GM21576 (cell line): ENCODE measurements at regions not wholly inside any gene's neighbourhood (a gene's known extent, or its start where the extent isn't known, plus 50 kb on each side); places are given as distances from the start of the nearest gene placed in this dataset.
A peak's percentile ranks its signal among the peaks of the same experiment; 100 is the strongest.
"Not testable (repeated sequence)": the region's sequence is repeated elsewhere in the genome, so short reads cannot be mapped to it uniquely, and the experiment has no call there.

Experiments used
- ATAC-seq: cut with Tn5 transposase; IDR thresholded peaks from one replicate; pipeline ENCODE4 v1.9.1; 2021; ENCODE audit warnings: mild to moderate bottlenecking, moderate library complexity; ENCODE audit not compliant: unreplicated experiment

DNA sequence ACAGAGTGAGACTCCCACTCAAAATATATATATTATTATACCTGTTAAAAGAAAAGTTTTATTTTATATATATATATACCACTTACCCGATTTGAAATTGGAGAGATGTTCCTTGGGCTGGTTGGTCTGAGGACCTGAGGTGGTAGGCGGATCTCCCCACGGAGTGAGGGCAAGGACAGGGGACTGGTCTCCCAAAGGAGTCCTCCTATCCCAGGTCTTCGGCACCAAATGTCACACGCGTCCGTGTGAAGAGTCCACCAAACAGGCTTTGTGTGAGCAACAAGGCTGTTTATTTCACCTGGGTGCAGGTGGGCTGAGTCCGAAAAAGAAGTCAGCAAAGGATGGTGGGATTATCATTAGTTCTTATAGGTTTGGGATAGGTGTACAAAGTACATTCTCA, 228.2 kb downstream of the COPRS start:
- not testable (repeated sequence) for ATAC-seq

DNA sequence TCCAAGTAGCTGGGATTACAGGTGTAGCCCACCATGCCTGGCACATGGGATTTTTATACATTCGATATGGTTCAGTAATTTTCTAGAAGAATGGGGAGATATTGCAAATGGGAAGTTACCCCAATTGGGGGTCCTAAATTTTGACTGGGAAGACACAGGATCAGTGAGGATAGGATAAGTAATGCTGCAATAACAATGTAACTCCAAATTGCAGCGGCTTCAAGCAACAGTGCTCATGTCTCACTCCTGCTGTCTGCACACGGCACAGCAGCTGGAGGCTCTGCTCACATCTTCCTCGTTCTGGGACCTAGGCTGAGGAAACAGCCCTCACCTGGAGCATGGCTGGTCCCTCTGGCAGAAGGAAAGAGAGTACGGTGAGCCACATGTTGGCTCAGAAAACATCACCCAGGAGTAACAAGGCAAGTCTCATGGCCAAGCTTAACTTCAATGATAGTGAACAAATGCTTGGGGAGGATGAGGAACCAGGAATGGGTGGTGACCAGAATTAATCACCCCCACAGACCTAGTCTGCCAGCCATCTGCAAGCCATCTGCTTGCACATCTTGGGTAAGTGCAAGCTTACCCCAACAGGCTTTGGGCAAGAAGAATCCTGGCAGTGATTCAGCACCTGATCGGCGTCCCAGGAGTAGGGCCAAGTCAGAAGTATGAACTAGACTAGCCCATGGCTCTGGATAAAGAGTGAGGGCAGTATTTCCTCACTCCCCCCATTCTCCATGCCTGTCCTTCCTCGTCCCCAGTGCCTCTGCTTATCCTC, 229.2 kb downstream of the COPRS start:
- no peak for ATAC-seq

DNA sequence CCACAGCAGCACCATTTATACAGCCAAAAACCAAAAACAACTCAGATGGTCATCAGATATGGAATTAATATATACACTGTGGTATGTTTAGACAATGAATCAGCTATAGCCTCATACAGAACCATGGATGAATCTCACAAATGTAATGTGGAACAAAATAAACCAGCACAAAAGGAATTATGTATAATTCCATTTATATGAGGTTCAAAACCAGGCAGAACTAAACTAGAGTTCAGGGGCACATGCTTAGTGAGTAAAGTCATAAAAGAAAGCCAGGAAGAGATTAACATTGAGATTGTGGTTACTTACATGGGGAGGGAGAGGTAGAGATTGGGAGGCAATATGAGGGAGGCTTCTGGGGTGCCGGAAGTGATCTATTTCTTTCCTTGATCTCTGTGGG, 231.1 kb downstream of the COPRS start:
- ATAC-seq: no peak

DNA sequence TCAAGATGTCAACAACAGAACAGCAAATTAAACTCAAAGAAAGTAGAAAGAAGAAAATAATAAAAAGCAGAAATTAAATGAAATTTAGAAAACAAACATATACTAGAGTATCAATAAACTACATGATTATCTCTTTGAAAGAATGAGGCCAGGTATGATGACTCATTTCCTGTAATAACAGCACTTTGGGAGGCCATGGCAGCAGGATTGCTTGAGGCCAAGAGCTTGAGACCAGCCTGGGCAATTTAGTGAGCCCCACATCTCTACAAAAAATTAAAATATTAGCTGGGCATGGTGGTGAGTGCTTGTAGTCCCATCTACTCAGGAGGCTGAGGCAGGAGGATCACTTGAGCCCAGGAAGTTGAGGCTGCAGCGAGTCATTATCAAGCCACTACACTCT, 232.5 kb downstream of the RAB11FIP4 start:
- no peak for ATAC-seq

DNA sequence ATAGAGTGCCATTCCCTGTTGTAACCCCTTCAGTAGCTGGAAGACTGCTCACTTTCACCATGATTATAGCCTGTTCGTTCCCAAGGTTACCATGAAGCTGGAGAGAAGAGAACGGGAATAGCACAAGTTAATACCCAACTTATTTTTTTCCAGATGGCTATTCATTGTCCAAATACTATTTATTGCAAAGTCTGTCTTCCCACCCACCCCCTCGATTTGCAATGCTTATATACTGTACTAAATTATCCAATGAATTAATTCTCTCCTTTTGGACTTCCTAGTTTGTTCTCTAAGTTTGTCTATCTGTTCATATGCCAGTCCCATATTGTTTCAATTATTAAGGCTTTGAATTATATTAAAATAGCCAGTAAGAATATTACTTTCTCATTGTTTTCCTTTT, 231.0 kb downstream of the RAB11FIP4 start:
- ATAC-seq: no peak

DNA sequence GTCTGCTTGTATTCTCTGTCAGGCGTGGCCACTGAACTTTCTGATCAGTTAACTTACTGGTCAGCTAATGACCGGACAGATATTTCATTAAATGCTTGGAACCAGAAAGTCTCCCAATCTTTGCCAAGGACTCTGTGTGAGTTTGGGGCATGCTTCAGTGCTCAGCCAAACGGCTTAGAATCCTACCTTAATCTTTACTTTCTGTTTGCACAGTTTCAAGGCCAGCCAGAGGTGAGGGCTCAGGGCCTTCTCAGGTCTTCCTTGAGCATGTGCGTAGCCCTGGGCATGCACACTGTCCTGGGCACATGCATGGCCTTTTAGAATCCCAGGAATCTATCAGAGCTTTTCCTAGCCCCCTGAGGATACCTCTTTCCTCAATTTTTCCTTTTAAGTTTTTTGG, 230.1 kb downstream of the RAB11FIP4 start:
- no peak for ATAC-seq

DNA sequence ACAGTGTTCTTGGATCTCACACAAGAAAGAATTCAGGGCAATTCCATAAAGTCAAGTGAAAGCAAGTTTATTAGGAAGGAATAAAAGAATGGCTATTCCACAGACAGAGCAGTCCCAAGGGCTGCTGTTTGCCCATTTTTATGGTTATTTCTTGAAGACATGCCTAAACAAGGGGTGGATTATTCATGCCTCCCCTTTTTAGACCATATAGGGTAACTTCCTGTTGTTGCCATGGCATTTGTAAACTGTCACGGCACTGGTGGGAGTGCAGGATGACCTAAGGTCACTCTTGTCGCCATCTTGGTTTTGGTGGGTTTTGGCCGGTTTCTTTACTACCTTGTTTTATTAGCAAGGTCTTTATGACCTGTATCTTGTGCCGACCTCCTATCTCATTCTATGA, 219.6 kb downstream of the RAB11FIP4 start:
- not testable (repeated sequence) for ATAC-seq

DNA sequence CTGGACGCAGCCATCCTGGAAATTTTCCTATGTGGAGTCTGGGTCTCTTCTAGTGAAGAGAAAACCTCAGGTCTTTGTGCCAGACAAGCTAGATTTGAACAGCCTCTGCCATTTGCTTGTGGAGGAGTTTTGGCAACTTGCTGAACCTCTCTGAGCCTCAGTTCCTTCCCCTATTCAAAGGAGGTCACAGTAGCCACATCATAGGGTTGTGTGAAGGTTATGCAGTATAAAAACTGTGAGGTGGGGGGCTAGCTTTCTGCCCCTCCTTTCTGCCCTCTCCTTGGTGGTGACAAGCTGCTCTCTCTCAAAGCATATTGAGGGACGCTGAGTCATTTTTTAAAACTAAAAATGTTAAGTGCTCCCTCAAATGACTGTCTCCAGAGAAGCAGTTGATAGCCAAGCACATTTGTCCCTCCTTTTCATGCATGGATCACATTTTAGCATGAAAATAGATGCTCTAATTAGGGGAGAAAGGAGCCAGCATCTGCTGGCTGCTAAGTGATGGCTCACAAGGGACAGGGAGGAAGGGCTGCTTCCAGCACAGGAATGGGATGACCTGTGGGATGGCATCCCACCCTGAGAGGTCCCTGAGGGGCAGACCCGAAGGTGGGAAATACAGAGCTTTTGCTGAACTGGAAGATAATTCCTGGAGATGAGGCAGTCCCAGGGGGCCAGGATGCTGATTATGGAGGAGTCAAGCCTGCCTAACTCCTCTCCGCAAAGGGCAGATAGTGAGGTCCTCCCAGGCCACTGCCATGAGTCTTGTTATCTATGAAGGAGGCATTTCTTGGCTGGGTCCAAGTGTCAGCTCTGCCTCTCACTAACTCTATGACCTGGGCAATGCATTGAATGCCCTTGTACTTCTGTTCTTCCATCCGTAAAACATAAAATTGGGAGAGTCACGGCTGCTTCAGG, 218.8 kb downstream of the RAB11FIP4 start:
- ATAC-seq: no peak

DNA sequence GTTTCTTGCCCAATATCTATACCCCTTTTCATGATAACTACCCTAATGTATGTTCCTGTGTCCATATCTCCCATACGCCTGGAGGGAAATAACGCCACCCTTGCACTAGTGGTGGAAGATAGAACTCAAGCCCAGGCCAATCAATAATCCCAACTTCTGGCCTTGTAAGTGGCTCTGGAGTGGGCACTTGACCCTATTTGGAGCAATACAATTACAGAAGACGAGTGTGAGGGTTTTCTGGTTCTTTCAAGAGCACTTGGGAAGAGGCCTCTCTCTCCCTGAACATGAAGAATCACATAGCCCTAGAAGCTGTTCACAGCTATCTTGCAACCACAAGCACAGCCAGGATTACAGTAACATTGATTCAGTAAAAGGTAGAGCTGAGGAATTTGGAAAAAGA, 217.9 kb downstream of the RAB11FIP4 start:
- no peak for ATAC-seq

DNA sequence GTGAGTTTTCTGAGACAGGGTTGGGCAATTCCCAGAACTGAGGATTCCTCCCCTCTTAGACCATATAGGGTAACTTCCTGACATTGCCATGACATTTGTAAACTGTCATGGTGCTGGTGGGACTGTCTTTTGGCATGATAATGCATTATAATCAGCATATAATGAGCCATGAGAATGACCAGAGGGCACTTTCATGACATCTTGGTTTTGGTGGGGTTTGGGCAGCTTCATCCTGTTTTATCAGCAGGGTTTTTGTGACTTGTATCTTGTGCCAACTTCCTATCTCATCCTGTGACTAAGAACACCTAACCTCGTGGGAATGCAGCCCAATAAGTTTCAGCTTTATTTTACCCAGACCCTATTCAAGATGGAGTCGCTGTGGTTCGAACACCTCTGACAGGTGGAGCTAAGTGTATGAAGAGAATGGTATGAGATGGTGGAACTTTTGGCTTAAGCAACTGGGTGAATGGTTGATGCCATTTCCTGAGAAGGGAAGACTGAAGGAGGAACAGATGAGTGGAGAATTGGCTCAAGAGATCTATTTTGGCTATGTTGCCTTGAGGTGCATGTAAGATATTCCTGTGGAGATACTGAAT, 217.3 kb downstream of the RAB11FIP4 start:
- no peak for ATAC-seq

DNA sequence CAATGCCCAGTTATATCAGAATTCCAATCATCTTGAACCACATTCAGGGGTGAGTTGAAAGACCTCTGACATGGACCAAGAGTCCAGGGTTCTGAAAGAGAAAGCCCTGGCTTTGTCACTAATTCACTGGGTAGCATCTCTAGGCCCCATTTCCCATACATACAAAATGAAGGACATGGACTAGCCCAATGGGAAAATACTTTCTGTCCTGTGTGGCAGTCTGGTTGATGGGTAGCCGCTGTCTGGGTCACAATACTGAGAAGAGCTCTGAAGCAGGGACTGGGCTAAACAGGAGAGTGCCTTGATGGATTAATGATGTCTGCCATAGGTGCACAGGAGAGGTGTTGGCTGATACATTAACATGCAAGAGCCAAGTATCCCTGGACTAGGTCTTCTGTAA, 214.3 kb downstream of the RAB11FIP4 start:
- no peak for ATAC-seq

DNA sequence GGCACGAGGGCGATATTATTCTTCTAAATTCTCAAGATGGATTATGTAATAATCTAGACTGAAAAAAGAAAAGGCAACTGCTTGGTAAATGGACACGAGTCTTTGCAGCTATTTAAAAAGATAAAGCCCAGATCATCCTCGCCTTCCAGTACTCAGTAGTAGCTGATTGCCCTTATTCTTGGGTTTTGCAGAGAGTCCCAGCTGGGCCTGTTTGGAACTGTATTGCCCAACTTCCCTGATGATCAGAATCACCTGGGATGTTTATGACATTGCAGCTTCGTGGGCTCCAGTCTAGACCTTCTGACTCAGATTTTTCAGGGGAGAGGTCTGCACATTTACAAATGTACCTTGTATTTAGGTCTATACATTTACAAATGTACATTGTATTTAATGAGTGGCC, 213.5 kb downstream of the RAB11FIP4 start:
- no peak for ATAC-seq

DNA sequence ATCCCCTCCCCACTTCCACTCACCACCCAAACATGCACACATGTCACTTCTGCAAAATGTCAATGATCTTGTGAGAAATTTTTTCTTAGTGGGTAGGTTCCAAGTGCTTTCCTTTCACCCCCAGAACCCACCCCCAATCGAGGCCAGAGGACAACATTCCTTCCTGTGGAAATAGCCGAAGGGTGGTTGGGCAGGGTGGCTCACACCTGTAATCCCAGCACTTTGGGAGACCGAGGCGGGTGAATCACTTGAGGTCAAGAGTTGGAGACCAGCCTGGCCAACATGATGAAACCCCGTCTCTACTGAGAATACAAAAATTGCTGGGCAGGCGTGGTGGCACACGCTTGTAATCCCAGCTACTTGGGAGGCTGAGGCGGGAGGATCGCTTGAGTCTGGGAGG, 208.7 kb downstream of the RAB11FIP4 start:
- not testable (repeated sequence) for ATAC-seq

DNA sequence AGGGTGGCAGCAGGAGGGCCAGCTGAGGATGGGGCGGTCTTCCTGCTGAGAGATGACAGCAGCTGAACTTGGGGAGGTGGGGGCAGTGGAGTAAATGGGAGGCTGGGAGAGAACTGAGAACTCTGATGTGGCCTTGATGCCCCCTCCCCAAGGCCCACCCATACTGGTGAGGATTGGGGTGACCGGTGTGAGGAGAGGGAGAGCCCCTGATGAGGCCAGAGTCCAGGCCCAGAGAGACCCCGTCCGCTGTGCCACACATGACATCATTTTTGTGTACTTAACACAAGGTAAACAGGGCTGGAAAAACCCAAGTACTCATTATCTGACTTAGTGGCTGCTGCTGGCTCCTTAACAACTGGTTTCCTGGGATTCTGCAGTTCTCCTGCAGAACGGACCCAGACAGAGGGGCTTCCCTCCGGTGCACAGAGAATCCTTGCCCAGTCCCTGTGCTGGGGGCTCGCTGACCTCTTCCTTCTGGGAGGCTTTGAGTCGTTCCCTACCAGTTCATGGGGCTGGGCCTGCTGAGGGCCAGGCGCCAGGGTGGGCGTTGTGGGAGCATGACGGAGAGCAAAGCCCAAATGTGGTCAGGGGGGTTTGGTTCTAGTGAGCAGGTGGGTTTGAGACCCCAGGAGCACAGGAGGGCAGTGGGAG, 207.6 kb downstream of the RAB11FIP4 start:
- no peak for ATAC-seq

DNA sequence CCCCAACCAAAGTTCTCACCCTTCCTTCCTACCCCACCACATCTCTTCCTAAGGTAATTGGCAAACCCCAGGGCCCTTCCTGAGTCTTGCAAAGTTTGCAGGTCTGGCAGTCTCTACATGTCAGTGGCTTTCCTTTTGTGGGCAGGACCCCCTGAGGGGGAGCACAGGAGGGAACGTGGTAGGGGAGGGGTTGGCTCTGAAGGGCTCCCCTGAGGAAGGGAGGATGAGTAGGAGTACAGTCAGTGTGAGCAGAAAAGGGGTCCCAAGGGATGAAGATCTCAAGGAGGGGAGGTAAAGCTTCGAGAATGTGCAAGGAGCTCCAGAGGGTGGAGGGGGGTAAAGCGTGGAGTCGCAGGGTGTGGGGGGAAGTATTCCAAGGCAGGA, 206.9 kb downstream of the RAB11FIP4 start:
- no peak for ATAC-seq

DNA sequence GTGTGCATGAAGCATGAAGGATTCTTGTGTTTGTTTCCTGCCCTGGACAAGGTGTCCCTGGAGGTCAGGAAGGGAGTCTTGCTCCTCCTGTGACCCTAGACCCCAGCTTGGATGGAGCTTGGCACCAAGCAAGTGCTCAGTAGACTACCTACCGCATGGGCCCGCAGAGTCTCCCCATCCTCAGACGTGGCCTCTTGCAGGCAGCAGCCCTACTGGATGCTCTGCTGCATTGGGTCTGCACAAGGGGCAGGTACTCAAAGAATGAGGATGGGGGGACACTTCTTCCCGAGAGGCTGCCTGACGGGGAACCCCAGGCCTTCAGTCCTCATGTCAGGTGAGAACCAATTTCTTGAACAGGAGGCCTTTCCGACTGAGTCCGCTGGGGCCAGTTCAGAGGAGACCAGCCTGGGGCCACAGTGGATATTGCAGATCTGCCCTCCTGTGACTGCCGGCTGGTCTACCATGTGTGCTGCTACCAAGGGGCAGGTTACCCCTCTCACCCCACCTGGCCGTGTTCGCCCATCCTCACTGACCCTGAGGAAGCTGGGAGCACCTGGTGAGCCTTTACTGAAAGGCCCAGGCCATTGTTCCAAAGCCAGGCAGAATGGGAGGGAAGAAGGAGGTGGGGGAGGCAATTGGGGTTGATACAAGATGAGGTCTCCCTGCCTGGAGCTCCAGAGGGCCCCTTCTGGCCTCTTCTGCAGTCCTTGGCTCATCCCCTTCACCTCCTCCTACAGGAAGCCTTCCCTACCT, 206.3 kb downstream of the RAB11FIP4 start:
- no peak for ATAC-seq

DNA sequence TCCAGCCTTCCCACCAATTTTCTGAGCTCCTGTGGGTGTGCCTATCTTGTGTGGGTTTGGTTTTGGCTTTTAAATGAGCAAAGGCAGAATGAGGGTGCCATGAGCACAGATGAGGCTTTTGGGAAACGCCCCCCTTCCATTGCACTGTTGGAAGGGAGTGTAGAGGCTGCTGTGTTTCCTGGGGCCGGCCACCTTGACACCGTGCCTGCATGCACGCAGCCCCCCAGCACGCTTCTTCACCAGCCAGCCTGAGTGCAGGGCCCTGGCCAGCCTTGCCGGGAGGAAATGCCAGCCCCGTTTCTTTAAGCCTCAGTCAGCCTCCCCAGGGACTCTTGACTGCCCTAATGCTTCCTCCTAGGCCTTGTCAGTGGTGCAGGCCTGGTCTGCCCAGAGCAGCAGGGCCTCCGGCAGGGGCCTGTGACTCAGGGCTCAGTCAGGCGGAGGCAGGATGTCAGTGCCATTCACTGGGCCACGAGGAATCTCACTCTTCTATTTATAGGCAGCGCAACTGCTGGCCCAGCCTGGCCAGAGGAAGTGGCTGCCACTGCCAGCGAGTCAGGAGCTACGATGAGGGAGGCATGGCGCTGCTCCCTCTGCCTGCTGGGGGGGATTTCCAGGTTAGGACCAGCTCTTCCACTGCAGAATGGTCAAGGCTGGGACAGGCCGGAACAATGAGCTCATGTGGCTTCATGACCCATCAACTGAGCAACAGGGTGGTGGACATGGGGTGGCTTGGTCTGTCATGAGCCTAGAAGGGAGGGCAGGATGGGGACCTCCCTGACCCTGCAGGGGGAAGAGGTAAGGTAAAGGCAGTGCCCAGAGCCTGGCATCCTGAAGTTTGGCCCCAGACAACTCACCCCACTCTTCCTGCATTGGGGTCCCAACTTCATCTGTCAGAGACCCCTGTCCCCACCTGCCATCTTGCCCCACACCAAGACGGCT, 205.2 kb downstream of the RAB11FIP4 start:
- peak; percentile 76 for ATAC-seq

DNA sequence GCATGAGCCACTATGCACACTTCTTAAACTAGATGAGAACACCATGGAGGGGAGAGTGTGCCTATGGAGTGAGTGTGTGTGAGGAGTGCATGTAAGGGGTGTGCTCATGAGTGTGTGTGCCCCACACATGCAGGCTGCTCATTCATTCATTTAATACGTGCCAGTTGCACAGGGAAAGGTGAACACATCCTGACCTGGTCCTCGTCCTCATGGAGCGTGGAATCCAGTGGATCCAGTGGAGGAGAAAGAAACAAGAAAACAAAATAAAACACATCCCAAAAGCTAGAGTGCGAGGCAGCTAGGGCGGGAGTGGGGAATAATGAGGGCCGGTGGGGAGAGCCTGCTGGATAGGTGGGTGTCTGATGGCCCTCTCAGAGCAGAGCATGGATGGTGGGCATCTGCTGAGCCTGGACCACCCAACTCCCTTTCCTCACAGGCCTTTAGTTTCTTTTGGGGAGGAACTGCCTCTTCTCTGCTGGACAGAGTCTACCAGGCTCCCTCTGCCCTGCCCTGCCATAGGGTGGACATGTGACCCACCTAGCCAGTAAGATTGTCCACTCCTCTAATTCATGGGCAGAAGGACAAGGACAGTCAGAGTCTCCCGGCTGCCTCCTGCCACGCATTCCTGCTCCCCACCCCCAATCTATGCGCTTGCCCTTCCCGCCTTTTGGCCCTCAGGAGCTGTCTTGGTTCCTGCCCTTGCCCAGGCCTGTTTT, 204.3 kb downstream of the RAB11FIP4 start:
- ATAC-seq: no peak

DNA sequence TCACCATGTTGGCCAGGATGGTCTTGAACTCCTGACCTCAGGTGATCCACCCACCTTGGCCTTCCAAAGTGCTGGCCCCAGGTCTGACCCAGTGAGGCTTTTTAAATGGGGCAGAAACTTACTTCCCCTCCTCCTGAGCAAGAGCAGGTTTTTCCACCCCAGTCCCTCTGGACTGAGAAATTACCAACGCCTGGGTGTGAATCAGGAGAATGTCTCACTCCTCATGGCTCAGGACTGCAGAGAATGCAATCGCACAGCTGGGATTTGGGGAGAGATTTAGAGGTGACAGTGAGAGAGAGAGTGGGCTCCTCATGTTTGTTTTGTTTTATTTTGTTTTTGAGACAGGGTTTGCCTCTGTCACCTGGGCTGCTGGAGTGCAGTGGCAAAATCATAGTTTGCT, 203.6 kb downstream of the RAB11FIP4 start:
- no peak for ATAC-seq
